Cardiac septum (tissue), 1 donor: ENCODE measurements at regions not wholly inside any gene's neighbourhood (a gene's known extent, or its start where the extent isn't known, plus 50 kb on each side); places are given as distances from the start of the nearest gene placed in this dataset.
"Not testable (repeated sequence)": the region's sequence is repeated elsewhere in the genome, so short reads cannot be mapped to it uniquely, and the experiment has no call there.

Source experiments
- DNase-seq: peaks from one replicate; pipeline ENCODE4 v3.0.0-alpha.2; 2020; ENCODE audit warnings: low spot score
- intact Hi-C: fragments of 100-400 bp; cut with DNase I; formaldehyde crosslinking; loops from one replicate; pipeline ENCODE4 v1.14.0; 2022
- donor health status: DM: no; HTN: no; CAD: no.

- DNase-seq = no peak
- intact Hi-C loops = no loop called here
These were observed 303.1 kb upstream of the CHORDC1 start for GRCh38 chr11:90525962-90526361.

- intact Hi-C loops = no loop called here
- no peak for DNase-seq
These were observed 290.0 kb upstream of the CHORDC1 start for GRCh38 chr11:90512846-90513245.

GRCh38 chr11:90510839-90511238 lies 288.0 kb upstream of the CHORDC1 start:
- no peak for DNase-seq
- intact Hi-C loops = no loop called here

GRCh38 chr11:90500922-90501568 lies 278.2 kb upstream of the CHORDC1 start:
- DNase-seq = no peak
- intact Hi-C loops = no loop called here

- DNase-seq = no peak
- intact Hi-C loops = no loop called here
These were observed 273.9 kb upstream of the CHORDC1 start for GRCh38 chr11:90496722-90497121.

GRCh38 chr11:90493379-90493778 lies 270.5 kb upstream of the CHORDC1 start:
- intact Hi-C loops = no loop called here
- DNase-seq = no peak

- intact Hi-C loops = no loop called here
- no peak for DNase-seq
These were observed 268.6 kb upstream of the CHORDC1 start for GRCh38 chr11:90491466-90491865.

GRCh38 chr11:90476442-90477007 lies 253.7 kb upstream of the CHORDC1 start:
- no peak for DNase-seq
- intact Hi-C loops = no loop called here

GRCh38 chr11:90468923-90469322 lies 246.1 kb upstream of the CHORDC1 start:
- DNase-seq = no peak
- intact Hi-C loops = no loop called here

- intact Hi-C loops = no loop called here
- DNase-seq = no peak
These were observed 242.7 kb upstream of the CHORDC1 start for GRCh38 chr11:90465553-90465952.

- DNase-seq, intact Hi-C loops: not testable (repeated sequence)
These were observed 232.6 kb upstream of the CHORDC1 start for GRCh38 chr11:90455347-90455920.

- intact Hi-C loops = no loop called here
- no peak for DNase-seq
These were observed 230.7 kb upstream of the CHORDC1 start for GRCh38 chr11:90453525-90453924.

- intact Hi-C loops = no loop called here
- no peak for DNase-seq
These were observed 226.8 kb upstream of the CHORDC1 start for GRCh38 chr11:90449606-90450005.

- intact Hi-C loops = no loop called here
- no peak for DNase-seq
These were observed 225.4 kb upstream of the CHORDC1 start for GRCh38 chr11:90448256-90448655.

- intact Hi-C loops = no loop called here
- no peak for DNase-seq
These were observed 224.8 kb upstream of the CHORDC1 start for GRCh38 chr11:90447618-90448017.

GRCh38 chr11:90446207-90446606 lies 223.4 kb upstream of the CHORDC1 start:
- intact Hi-C loops = no loop called here
- no peak for DNase-seq

- DNase-seq = no peak
- intact Hi-C loops = loop anchor here (10.0 kb wide), 1 partner anchor 233 kb away; no protein-coding TSS in a partner anchor
These were observed 215.2 kb upstream of the CHORDC1 start for GRCh38 chr11:90438069-90438468.

- DNase-seq = no peak
- intact Hi-C loops = loop anchor here (10.0 kb wide), 1 partner anchor 230 kb away; no protein-coding TSS in a partner anchor
These were observed 212.0 kb upstream of the CHORDC1 start for GRCh38 chr11:90434858-90435257.

- intact Hi-C loops = no loop called here
- no peak for DNase-seq
These were observed 206.0 kb upstream of the CHORDC1 start for GRCh38 chr11:90428836-90429235.

- no peak for DNase-seq
- intact Hi-C loops = no loop called here
These were observed 203.6 kb upstream of the CHORDC1 start for GRCh38 chr11:90426442-90426841.

GRCh38 chr11:90423378-90423777 lies 200.5 kb upstream of the CHORDC1 start:
- no peak for DNase-seq
- intact Hi-C loops = no loop called here
